Neuronal stem cell (in vitro differentiated cells): ENCODE measurements at regions not wholly inside any gene's neighbourhood (a gene's known extent, or its start where the extent isn't known, plus 50 kb on each side); places are given as distances from the start of the nearest gene placed in this dataset.

Source experiments
- DNase-seq: peaks from one replicate; pipeline ENCODE4 v3.0.0-alpha.2; 2013; ENCODE audit warnings: low spot score
- H2AFZ ChIP-seq: one replicate; pipeline ENCODE4 v1.6.1; 2013; ENCODE audit warnings: mild to moderate bottlenecking, low read length, inconsistent platforms
- H2AK5ac ChIP-seq: 2 replicates; pipeline ENCODE4 v1.6.1; 2013; ENCODE audit warnings: low read depth, mild to moderate bottlenecking, inconsistent platforms, low read length, moderate library complexity, mixed read lengths
- H2BK120ac ChIP-seq: 2 replicates; pipeline ENCODE4 v1.6.1; 2013; ENCODE audit warnings: low read depth, mild to moderate bottlenecking, inconsistent platforms, low read length, moderate library complexity, mixed read lengths
- H2BK12ac ChIP-seq: one replicate; pipeline ENCODE4 v1.6.1; 2013; ENCODE audit warnings: low read length, inconsistent platforms
- H2BK15ac ChIP-seq: 2 replicates; pipeline ENCODE4 v1.6.1; 2013; ENCODE audit warnings: mild to moderate bottlenecking, low read length, inconsistent platforms, mixed read lengths
- H2BK5ac ChIP-seq: one replicate; pipeline ENCODE4 v1.6.1; 2013; ENCODE audit warnings: inconsistent platforms, mild to moderate bottlenecking, low read length, moderate library complexity
- H3K14ac ChIP-seq: one replicate; pipeline ENCODE4 v1.6.1; 2013; ENCODE audit warnings: low read length, inconsistent platforms
- H3K18ac ChIP-seq: 2 replicates; pipeline ENCODE4 v1.6.1; 2013; ENCODE audit warnings: low read length, inconsistent platforms
- H3K23ac ChIP-seq: 2 replicates; pipeline ENCODE4 v1.6.1; 2013; ENCODE audit warnings: low read depth, mild to moderate bottlenecking, mixed read lengths, low read length, inconsistent platforms; ENCODE audit not compliant: poor library complexity
- H3K27ac ChIP-seq: replicated peaks from 3 replicates; pipeline ENCODE4 v1.5.1; 2013; ENCODE audit warnings: low read length, inconsistent platforms
- H3K27me3 ChIP-seq, 3 experiments: 2 replicates each; pipeline ENCODE4 v1.6.1; 2013; ENCODE audit warnings: low read length in 3 of 3, mild to moderate bottlenecking in 2 of 3, inconsistent platforms in 1 of 3, low read depth in 1 of 3, mixed read lengths in 1 of 3, moderate library complexity in 1 of 3; ENCODE audit not compliant: control insufficient read depth in 3 of 3, insufficient read depth in 3 of 3
- H3K36me3 ChIP-seq, 2 donors: replicated peaks in 1 of 2; 2 replicates each; pipeline ENCODE4 v1.6.1; 2013; ENCODE audit warnings: low read length in 2 of 2; ENCODE audit not compliant: control insufficient read depth in 2 of 2, insufficient read depth in 2 of 2
- H3K4ac ChIP-seq: 2 replicates; pipeline ENCODE4 v1.6.1; 2013; ENCODE audit warnings: inconsistent platforms, mild to moderate bottlenecking, low read length, moderate library complexity
- H3K4me1 ChIP-seq, 2 donors: 1 replicate in 1 of 2; 2 replicates in 1 of 2; pipeline ENCODE4 v1.6.1; 2013; ENCODE audit warnings: low read length in 2 of 2, low read depth in 1 of 2; ENCODE audit not compliant: control insufficient read depth in 2 of 2, insufficient read depth in 1 of 2
- H3K4me2 ChIP-seq: one replicate; pipeline ENCODE4 v1.6.1; 2013; ENCODE audit warnings: mild to moderate bottlenecking, low read length, inconsistent platforms; ENCODE audit not compliant: insufficient read depth, poor library complexity, severe bottlenecking
- H3K4me3 ChIP-seq, 2 donors: 2 replicates each; pipeline ENCODE4 v1.5.1; 2013; ENCODE audit warnings: low read length in 2 of 2, mild to moderate bottlenecking in 2 of 2, inconsistent platforms in 1 of 2, moderate library complexity in 1 of 2
- H3K79me1 ChIP-seq: one replicate; pipeline ENCODE4 v1.6.1; 2013; ENCODE audit warnings: low read depth, mild to moderate bottlenecking, inconsistent platforms, low read length, moderate library complexity
- H3K9ac ChIP-seq: one replicate; pipeline ENCODE4 v1.6.1; 2013; ENCODE audit warnings: mild to moderate bottlenecking, low read depth, low read length, inconsistent platforms; ENCODE audit not compliant: poor library complexity
- H3K9me3 ChIP-seq, 2 donors: replicated peaks in 1 of 2; 2 replicates each; pipeline versions ENCODE3 to v1.6.1; 2013; ENCODE audit warnings: low read length in 2 of 2, mild to moderate bottlenecking in 2 of 2, inconsistent platforms in 1 of 2, low read depth in 1 of 2, mixed read lengths in 1 of 2, moderate library complexity in 1 of 2; ENCODE audit not compliant: control insufficient read depth in 2 of 2, insufficient read depth in 1 of 2
- H4K8ac ChIP-seq: one replicate; pipeline ENCODE4 v1.6.1; 2013; ENCODE audit warnings: low read depth, mild to moderate bottlenecking, inconsistent platforms, low read length, moderate library complexity
- H4K91ac ChIP-seq: one replicate; pipeline ENCODE4 v1.6.1; 2013; ENCODE audit warnings: low read length, low read depth, mild to moderate bottlenecking, inconsistent platforms; ENCODE audit not compliant: poor library complexity
- WGBS, 2 donors: extraction: QIAGEN DNeasy Blood & Tissue Kit; methylation state at CpG; one replicate each; pipeline ENCODE4 v1.1.7; 2013; ENCODE audit warnings: missing lambda C conversion rate in 2 of 2, mixed read lengths in 1 of 2; ENCODE audit not compliant: insufficient read length in 2 of 2, insufficient replicate concordance in 1 of 2; ENCODE audit errors: extremely low coverage in 2 of 2; 5-methylcytosine and 5-hydroxymethylcytosine counted together

GRCh38 chr12:73072214-73072613, 800.0 kb downstream of the TRHDE start:
- peak overlapping the region; percentile 87 for H3K14ac ChIP-seq
- no CpG with 5 or more reads among the region's 4 CpGs for WGBS, 2 donors
- no peak overlapping the region for H2BK15ac ChIP-seq
- no peak for DNase-seq
- H3K4me2 ChIP-seq = no peak overlapping the region
- H3K9ac ChIP-seq = peak overlapping the region; percentile 7
- no peak overlapping the region for H2AK5ac ChIP-seq
- H2BK120ac ChIP-seq = no peak overlapping the region
- H3K23ac ChIP-seq = no peak overlapping the region
- H3K27ac ChIP-seq = no peak overlapping the region
- H3K79me1 ChIP-seq = no peaks in the 10 kb centered on the region
- H3K18ac ChIP-seq = no peak overlapping the region
- H2BK12ac ChIP-seq = no peak overlapping the region
- H3K27me3 ChIP-seq = no peaks in the 10 kb centered on the region
- H3K4me1 ChIP-seq = no peaks in the 10 kb centered on the region
- H3K36me3 ChIP-seq = no peaks in the 10 kb centered on the region
- no peak overlapping the region for H2AFZ ChIP-seq
- no peak overlapping the region for H3K4ac ChIP-seq
- H2BK5ac ChIP-seq = no peak overlapping the region
- H3K4me3 ChIP-seq = peak overlapping the region in 1 of 2 donors; percentile 49
- no peak overlapping the region for H4K91ac ChIP-seq
- H4K8ac ChIP-seq = no peak overlapping the region
- peaks cover 4 to 5% of the 10 kb centered on the region in 2 donors for H3K9me3 ChIP-seq

DNA sequence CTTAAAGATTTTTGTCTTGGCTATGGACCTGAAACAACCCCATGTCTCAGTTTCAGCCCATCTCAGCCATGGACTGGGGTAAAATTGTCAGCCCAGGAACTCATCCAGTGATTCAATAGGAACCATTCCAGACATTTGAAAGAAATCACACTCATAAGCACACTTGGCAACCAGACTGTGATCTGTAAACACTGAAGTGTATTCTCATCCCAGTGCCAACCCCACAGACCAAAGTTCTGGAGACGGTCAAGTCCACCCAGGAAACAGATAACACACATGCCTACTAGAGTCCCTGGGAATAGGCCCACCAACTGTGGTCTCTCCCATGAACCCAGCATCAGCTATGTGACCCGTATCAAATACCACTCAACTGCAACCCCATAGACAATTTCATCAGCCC, 804.6 kb downstream of the TRHDE start:
- H3K9ac ChIP-seq = no peak overlapping the region
- H3K79me1 ChIP-seq = no peaks in the 10 kb centered on the region
- peaks cover 4 to 5% of the 10 kb centered on the region in 2 donors for H3K9me3 ChIP-seq
- no peak overlapping the region for H3K4ac ChIP-seq
- no peak overlapping the region for H2BK15ac ChIP-seq
- no peak overlapping the region for H3K4me3 ChIP-seq
- H3K27ac ChIP-seq = no peak overlapping the region
- no peak overlapping the region for H4K8ac ChIP-seq
- no peak overlapping the region for H2BK5ac ChIP-seq
- H3K4me1 ChIP-seq = peaks cover 0 to 3% of the 10 kb centered on the region in 2 donors
- H3K18ac ChIP-seq = no peak overlapping the region
- H4K91ac ChIP-seq = no peak overlapping the region
- no peaks in the 10 kb centered on the region for H3K27me3 ChIP-seq
- H2AFZ ChIP-seq = no peak overlapping the region
- no peak overlapping the region for H3K14ac ChIP-seq
- DNase-seq = no peak
- H2BK12ac ChIP-seq = no peak overlapping the region
- H2BK120ac ChIP-seq = no peak overlapping the region
- no peaks in the 10 kb centered on the region for H3K36me3 ChIP-seq
- no CpG with 5 or more reads among the region's 2 CpGs for WGBS, 2 donors
- no peak overlapping the region for H3K4me2 ChIP-seq
- H2AK5ac ChIP-seq = no peak overlapping the region
- no peak overlapping the region for H3K23ac ChIP-seq

DNA sequence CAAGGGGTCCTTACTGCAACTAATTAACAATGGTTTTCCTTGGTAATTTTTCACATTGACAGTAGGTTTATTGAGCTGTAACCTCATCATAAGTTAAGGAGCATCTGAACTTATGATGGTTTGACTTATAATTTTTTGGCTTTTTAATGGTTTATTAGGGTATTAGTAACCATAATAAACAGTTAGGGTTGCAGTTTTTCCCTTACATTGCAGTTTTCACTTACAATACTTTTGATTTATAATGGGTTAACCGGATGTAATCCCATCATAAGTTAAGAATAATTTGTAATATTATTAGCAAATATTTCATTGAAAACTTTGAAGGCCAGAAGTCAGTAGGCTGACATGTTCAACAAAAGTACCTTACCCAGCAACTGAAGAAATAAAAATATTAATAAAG, 811.6 kb downstream of the TRHDE start:
- H3K79me1 ChIP-seq = no peaks in the 10 kb centered on the region
- no peak overlapping the region for H4K91ac ChIP-seq
- H3K14ac ChIP-seq = no peak overlapping the region
- no peak overlapping the region for H3K23ac ChIP-seq
- H3K4me3 ChIP-seq = no peak overlapping the region
- no peak overlapping the region for H2BK15ac ChIP-seq
- H3K36me3 ChIP-seq = no peaks in the 10 kb centered on the region
- H3K18ac ChIP-seq = no peak overlapping the region
- no peak overlapping the region for H3K4me2 ChIP-seq
- no peak overlapping the region for H2AK5ac ChIP-seq
- no peak overlapping the region for H3K27ac ChIP-seq
- H3K4me1 ChIP-seq = peaks cover 0 to 3% of the 10 kb centered on the region in 2 donors
- no peaks in the 10 kb centered on the region for H3K27me3 ChIP-seq
- no peak for DNase-seq
- no peak overlapping the region for H2AFZ ChIP-seq
- no peak overlapping the region for H3K9ac ChIP-seq
- no peak overlapping the region for H2BK120ac ChIP-seq
- H2BK5ac ChIP-seq = no peak overlapping the region
- H3K4ac ChIP-seq = no peak overlapping the region
- no peak overlapping the region for H4K8ac ChIP-seq
- no peak overlapping the region for H2BK12ac ChIP-seq
- H3K9me3 ChIP-seq = peaks cover 0 to 3% of the 10 kb centered on the region in 2 donors
- WGBS, 2 donors = no CpG with 5 or more reads among the region's 1 CpG

DNA sequence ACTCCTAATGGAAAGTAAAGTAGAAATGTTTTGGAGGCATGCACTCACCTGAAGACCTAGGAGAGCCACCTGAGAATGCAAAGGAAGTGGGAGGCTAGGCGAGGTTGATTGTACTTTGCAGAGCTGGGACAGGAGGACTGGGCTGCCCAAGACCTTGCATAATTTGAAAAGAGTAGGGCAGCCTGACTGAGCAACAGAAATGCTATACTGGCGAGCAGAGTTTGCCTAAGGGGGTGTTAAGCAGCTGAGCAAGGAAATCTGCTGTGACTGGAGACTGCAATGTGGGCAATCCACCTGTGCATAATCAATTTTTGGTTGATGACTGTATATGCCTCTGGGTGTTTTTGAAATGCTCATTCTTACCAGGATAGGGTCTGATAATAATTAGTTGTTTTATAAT, 834.1 kb downstream of the TRHDE start:
- no peak for DNase-seq
- WGBS, 2 donors = no CpG with 5 or more reads among the region's 2 CpGs

More for the DNA sequence above, 834.1 kb downstream of the TRHDE start:
- H4K8ac ChIP-seq = no peak overlapping the region
- H3K36me3 ChIP-seq = no peaks in the 10 kb centered on the region
- no peak overlapping the region for H3K18ac ChIP-seq
- no peak overlapping the region for H3K4me2 ChIP-seq
- no peak overlapping the region for H2BK120ac ChIP-seq
- no peak overlapping the region for H2BK15ac ChIP-seq
- H3K23ac ChIP-seq = no peak overlapping the region
- no peak overlapping the region for H2BK12ac ChIP-seq
- no peak overlapping the region for H3K4me3 ChIP-seq
- H4K91ac ChIP-seq = no peak overlapping the region
- no peaks in the 10 kb centered on the region for H3K9me3 ChIP-seq
- peak overlapping the region; percentile 15 for H2AFZ ChIP-seq
- H3K14ac ChIP-seq = no peak overlapping the region
- H2AK5ac ChIP-seq = no peak overlapping the region
- H3K27me3 ChIP-seq = no peaks in the 10 kb centered on the region
- H3K27ac ChIP-seq = no peak overlapping the region
- H3K4ac ChIP-seq = no peak overlapping the region
- H3K4me1 ChIP-seq = no peaks in the 10 kb centered on the region
- no peaks in the 10 kb centered on the region for H3K79me1 ChIP-seq
- H3K9ac ChIP-seq = no peak overlapping the region
- no peak overlapping the region for H2BK5ac ChIP-seq
